Bone marrow (tissue), 2 donors: ENCODE measurements at regions not wholly inside any gene's neighbourhood (a gene's known extent, or its start where the extent isn't known, plus 50 kb on each side); places are given as distances from the start of the nearest gene placed in this dataset.

Experiments used
- DNase-seq, 2 donors: peaks; one replicate each; lab custom pipeline; 2025; lab: John Stamatoyannopoulos, UW

DNA sequence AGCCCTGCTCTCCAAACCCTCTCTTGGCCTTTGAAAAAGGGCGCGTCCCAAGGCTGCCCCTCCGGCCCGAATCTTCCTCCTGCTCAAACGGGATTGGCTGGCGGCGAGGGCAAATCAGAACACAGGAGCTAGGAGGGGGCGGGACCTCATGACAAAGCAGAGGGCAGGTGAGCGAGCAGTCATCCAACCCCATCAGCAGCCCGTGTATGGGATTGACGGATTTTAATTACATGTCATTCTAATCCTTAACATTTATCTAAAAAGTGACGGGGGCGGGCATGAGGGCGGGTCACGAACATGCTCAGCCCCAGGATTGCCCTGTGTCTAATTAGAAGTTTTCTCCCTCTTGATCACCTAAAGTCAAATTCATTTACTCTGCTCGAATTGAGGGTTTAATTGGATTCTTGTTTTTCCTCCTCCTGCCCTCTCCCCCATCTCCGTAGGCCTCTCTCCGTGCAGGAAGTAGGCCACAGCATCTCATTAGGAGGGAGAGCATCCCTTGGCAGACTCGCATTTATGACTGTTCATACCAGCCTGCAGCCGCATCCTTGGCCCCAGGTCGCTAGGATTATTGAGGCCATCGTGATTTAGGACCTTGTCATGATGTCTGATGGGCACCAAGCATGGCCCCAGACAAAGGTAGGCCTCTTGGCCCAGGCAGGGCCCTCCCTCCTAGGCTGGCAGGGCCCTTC is 147.1 kb downstream of the CHST1 start:
- no peak for DNase-seq

- no peak for DNase-seq
Observed at GRCh38 chr11:45517171-45517770, 148.2 kb downstream of the CHST1 start.

DNA sequence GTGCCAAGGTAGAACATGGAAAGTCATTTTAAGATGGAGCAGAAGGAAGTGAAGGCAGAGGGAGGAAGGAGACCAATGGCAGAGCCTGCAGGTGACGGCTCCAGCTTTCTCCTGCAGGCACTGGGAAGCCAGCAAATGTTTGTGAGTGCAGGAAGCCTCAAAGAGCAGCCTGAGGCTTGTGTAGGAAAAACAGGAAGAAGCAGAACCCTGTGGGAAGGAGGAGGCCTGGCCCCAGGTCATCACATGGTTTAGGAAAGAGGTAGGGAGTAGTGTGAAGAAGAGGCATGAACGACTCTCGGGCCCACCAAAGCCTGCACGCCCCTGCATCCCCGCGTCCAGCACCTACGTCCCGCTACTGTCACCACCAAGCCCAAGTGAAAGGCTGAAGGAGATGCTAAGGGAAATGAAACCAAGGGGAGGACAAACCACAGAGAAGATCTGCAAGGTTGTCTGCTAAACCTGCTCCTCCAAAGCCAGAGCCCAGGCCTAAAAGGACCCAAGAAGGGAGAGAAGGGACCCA is 151.5 kb downstream of the CHST1 start:
- no peak for DNase-seq

DNA sequence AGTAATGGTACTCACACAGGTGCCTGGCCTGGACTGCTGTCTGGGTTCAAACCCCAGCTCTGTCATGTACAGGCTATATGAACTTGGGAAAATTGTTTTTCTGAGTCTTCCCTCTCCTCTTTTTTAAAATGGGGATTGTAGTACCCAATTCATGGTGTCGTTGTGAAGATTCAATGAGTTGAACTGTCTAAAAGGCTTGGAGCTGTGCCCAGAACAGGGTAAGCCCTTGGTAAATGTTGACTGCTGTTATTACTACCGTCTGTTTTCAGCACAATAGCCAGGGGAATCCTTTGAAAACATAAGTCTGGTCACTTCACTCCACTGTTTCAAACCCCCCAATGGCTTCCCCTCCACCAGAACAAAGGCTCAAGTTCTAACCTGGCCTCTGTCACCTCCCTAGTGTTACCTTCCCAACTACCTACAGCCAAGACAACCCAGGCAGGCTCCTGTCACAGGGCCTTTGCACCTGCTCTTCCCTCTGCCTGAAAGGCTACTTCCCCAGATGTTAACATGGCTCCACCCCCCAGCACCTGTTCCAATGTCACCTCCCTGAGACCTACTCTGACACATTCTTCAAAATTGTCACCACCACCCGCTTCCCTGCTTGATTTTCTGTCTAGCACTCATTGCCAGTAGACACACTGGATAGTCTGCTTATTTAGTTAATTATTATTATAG is 152.8 kb downstream of the CHST1 start:
- DNase-seq: no peak

- no peak for DNase-seq
Observed at GRCh38 chr11:45511566-45511965, 153.9 kb downstream of the CHST1 start.

GRCh38 chr11:45507916-45508315 is 157.5 kb downstream of the CHST1 start:
- no peak for DNase-seq

DNA sequence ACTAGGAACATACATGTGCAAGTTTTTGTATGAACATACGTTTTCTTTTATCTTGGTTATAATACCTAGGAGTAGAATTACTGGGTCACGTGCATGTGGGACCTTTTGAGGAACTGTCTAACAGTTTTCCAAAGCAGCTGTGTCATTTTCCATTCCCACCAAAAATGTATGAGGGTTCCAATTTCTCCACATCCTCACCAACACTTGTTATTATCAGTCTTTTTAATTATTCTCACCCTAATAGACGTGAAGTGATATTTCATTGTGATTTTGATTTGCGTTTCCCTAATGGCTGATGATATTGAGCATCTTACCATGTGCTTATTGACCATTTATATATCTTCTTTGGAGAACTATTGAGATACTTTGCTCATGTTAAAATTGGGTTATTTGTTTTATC is 162.1 kb downstream of the CHST1 start:
- no peak for DNase-seq

- no peak for DNase-seq
Observed at GRCh38 chr11:45502226-45502545, 163.2 kb downstream of the CHST1 start.

- no peak for DNase-seq
Observed at GRCh38 chr11:45501392-45502225, 163.8 kb downstream of the CHST1 start.

GRCh38 chr11:45500451-45500850 is 165.0 kb downstream of the CHST1 start:
- no peak for DNase-seq

GRCh38 chr11:45494738-45495137 is 170.7 kb downstream of the CHST1 start:
- DNase-seq: no peak

DNA sequence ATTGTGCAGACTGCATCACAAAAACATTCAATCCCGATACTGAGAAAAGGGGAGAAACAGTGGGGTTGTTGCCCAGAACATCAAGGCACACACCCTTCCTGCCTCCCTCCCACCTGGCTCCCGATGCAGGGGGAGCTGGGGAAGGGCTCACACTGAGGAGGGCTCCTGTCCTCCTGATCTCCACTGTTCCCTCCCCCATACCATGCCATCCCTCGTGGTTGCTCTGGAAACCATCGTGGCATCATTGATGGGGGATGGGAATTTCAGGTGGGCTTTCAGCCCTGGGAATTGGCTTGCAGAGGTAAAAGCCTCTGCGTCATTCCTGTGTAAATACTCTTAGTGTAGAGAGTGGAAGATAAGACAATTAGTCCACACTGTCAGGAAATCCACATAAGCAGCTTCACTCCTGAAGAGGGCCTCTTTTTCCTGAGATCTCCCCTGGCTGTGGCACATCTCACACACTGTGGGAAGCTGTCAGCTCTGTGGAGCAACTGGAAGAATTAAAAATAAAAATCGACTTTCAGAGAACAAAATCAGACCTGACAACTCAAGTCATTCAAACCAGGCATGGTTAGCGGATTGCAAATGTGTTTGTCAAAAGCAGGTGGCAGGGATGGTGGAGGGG is 176.0 kb downstream of the CHST1 start:
- DNase-seq: no peak

DNA sequence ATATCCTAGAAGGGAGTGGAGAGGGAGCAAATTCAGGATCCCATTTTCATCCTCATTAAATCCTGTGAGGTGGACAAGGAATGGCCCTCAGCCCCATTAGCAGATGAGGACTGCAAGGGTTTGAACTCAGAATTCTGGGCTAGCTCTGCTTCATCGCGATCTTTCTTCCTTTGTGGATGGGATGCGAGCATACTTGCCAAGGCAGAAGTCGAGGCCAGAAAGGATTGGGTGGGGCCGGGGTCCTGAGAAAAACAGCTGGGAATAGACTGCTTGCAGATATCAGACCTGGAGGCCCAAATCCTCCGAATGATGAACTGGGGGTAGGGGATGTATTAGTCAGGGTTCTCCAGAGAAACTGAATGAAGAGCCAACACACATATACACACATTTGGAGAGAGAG is 179.0 kb downstream of the CHST1 start:
- no peak for DNase-seq

GRCh38 chr11:45485070-45485707 is 180.2 kb downstream of the CHST1 start:
- no peak for DNase-seq

GRCh38 chr11:45484326-45484883 is 181.0 kb downstream of the CHST1 start:
- no peak for DNase-seq

DNA sequence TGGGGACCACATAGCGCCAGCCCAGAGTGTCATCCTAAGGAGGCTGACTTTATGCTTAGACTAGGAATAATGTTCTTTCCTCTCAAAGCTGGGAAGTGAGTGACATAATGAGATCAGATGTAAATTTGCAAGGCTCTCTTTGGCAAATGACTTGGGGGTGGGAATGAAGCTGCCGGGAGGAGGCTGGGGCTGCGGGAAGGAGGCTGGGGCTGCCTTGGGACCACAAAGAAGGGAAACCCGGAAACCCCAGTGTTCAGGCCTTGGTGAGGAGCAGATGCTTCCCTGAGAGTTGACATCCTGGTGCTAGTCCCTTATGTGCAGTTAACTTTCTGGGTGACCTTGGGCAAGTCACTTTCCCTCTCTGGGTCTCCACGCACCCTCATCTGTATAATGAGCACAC is 182.0 kb downstream of the CHST1 start:
- no peak for DNase-seq

- no peak for DNase-seq
Observed at GRCh38 chr11:45482331-45482730, 183.1 kb downstream of the CHST1 start.

DNA sequence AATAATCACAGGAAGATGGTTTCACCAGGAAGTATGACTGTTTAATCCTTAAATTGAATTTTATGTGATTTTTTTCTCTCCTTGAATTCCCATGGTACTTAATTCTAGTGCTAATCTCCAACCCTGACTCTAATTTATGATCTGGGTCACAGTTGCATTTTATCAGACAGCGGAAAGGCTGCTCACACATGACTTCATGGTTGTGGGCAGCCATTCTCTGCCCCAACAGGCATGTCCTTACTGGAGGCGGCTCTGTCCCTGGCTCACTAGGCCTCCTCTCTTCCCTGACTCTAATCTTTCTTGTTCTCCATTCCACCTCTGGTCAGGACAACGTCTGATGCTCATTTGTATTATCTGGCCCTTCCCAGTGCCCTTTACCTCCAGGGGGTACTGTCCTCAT is 184.4 kb downstream of the CHST1 start:
- DNase-seq: no peak

GRCh38 chr11:45477588-45477987 is 187.8 kb downstream of the CHST1 start:
- no peak for DNase-seq

- no peak for DNase-seq
Observed at GRCh38 chr11:45476126-45476525, 189.3 kb downstream of the CHST1 start.

- DNase-seq: no peak
Observed at GRCh38 chr11:45475173-45475572, 189.0 kb upstream of the SYT13 start.
